ENCODE measurements at regions not wholly inside any gene's neighbourhood (a gene's known extent, or its start where the extent isn't known, plus 50 kb on each side); places are given as distances from the start of the nearest gene placed in this dataset.

DNA sequence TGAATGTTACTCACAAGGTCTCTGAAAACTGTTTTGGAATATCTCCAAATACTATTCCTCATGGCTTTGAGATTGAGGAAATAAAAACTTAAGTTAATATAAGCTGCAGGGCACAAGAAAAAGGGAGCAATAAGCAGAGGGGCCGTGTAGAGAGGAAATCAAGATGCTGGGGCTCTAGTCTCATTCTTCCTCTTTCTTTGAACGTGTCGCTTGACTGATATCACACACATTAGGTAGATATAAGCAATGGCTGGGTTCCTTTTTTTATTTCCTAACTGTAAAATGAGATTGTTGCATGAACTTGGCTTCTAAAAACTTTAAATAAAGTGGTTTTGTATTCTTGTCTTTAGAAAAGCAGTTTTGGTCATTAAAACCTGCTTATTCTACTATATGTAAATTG is 326.7 kb upstream of the ROPN1 start:
- Histone ChIP-seq H3K23ac (ENCODE audit: insufficient read length) (no peak overlapping the region), H3K18ac (ENCODE audit: extremely low read depth, low read length) (no peak overlapping the region), H3K9ac (replicated peaks in 1 of 4; ENCODE audit: extremely low read depth in 1 of 4, low read depth in 3 of 4, low read length in 3 of 4) (no peak overlapping the region), H3K9me3 (ENCODE audit: insufficient read depth in 2 of 2, low read depth in 1 of 2, low read length in 1 of 2) (no peaks in the 10 kb centered on the region), H3K36me3 (ENCODE audit: control insufficient read depth in 2 of 4, insufficient read depth in 4 of 4, low read length in 3 of 4) (no peaks in the 10 kb centered on the region), H3K14ac (ENCODE audit: insufficient read length) (no peak overlapping the region), H3K4me1 (replicated peaks in 1 of 4; ENCODE audit: control insufficient read depth in 3 of 4, insufficient read depth in 4 of 4, low read length in 3 of 4) (no peaks in the 10 kb centered on the region), H2BK12ac (ENCODE audit: low read depth, low read length) (no peak overlapping the region), H4K5ac (ENCODE audit: insufficient read length, low read depth, low read length) (no peak overlapping the region), H2BK20ac (ENCODE audit: low read length) (no peak overlapping the region), H3K27ac (ENCODE audit: low read depth, low read length) (no peak overlapping the region), H3K4me3 (ENCODE audit: extremely low read depth in 1 of 4, insufficient read depth in 2 of 4, low read depth in 3 of 4, low read length in 4 of 4) (no peak overlapping the region), H3K79me1 (ENCODE audit: low read depth, low read length) (no peaks in the 10 kb centered on the region), H4K8ac (ENCODE audit: extremely low read depth, insufficient read depth, low read length) (no peak overlapping the region), H3K79me2 (ENCODE audit: control insufficient read depth in 1 of 2, insufficient read depth in 2 of 2, low read length in 2 of 2) (no peaks in the 10 kb centered on the region), H2BK15ac (ENCODE audit: low read length) (no peak overlapping the region), H2BK5ac (ENCODE audit: low read depth, low read length) (no peak overlapping the region), H2AK5ac (ENCODE audit: low read depth, low read length) (no peak overlapping the region), H4K91ac (replicated peaks; ENCODE audit: insufficient read length, low read length) (no peak overlapping the region), H3K4ac (replicated peaks; ENCODE audit: insufficient read length, low read depth, low read length) (no peak overlapping the region), H3K27me3 (replicated peaks in 1 of 4; ENCODE audit: control insufficient read depth in 3 of 4, extremely low read depth in 1 of 4, insufficient read depth in 3 of 4, low read length in 3 of 4) (no peaks in the 10 kb centered on the region), H3K56ac (replicated peaks; ENCODE audit: insufficient read length, low read depth, low read length) (no peak overlapping the region), H3K23me2 (ENCODE audit: low read depth, low read length) (no peaks in the 10 kb centered on the region), H3K4me2 (ENCODE audit: insufficient read depth in 1 of 2, low read depth in 2 of 2, low read length in 2 of 2) (no peak overlapping the region), H2BK120ac (replicated peaks; ENCODE audit: low read depth, low read length) (no peak overlapping the region), H2AFZ (ENCODE audit: low read length) (no peak overlapping the region), H4K20me1 (replicated peaks in 1 of 2; ENCODE audit: control insufficient read depth in 1 of 2, insufficient read depth in 2 of 2, low read length in 2 of 2) (no peaks in the 10 kb centered on the region)
- ChIA-PET CTCF (ENCODE audit: partially characterized antibody) (interaction anchor here (1.6 to 2.2 kb wide), 2 partner anchors 149 to 242 kb away, joined by 6 to 8 read pairs; no protein-coding TSS in a partner anchor), POLR2A (ENCODE audit: partially characterized antibody) (no interaction called here)
- DNase-seq (ENCODE audit: low read depth in 1 of 2, low spot score in 2 of 2) (no peak), FAIRE-seq (no peak)
- TF ChIP-seq SUZ12 (IDR thresholded peaks at IDR 0.05; ENCODE audit: low read length): no peak
- TF ChIP-seq, protein P1, sequence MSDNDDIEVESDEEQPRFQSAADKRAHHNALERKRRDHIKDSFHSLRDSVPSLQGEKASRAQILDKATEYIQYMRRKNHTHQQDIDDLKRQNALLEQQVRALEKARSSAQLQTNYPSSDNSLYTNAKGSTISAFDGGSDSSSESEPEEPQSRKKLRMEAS (IDR thresholded peaks at IDR 0.05): no peak
- TF ChIP-seq POLR2A (IDR thresholded peaks at IDR 0.05; ENCODE audit: control extremely low read depth in 1 of 2, low read depth in 2 of 2, low read length in 2 of 2): no peak
- TF ChIP-seq NRF1 (IDR thresholded peaks at IDR 0.05; ENCODE audit: low read depth, low read length): no peak
- WGBS, 2 experiments (ENCODE audit: extremely low coverage in 1 of 2, insufficient coverage in 1 of 2, insufficient read length in 1 of 2, insufficient replicate concordance in 2 of 2, low coverage in 1 of 2, low lambda C conversion rate in 2 of 2, missing lambda C conversion rate in 1 of 2): 88% methylated on average over 3 of the region's 3 CpGs; no CpG with 5 or more reads in 1 of the 2 experiments
